ENCODE measurements at regions not wholly inside any gene's neighbourhood (a gene's known extent, or its start where the extent isn't known, plus 50 kb on each side); places are given as distances from the start of the nearest gene placed in this dataset.

DNA sequence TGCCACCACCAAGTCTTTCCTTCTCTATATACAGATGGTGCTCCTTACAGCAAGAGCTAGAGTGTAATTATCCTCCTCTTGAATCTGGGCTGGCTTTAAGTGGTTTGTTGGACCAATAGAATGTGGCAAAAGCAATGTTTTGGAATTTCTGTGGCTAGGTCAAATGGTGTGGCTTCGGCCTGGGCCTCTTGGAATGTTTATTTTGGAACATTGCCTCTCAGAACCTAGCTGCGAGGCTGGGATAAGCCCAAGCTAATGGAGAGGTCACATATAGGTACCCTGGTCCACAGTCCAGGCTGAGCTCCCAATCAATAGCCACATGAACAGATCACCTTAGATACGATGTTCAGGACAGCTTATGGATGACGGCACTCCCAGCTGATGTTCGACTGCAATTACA is 556.7 kb downstream of the TYW1 start:
- Histone ChIP-seq H3K36me3 (replicated peaks; ENCODE audit: control insufficient read depth, insufficient read depth, low read length) (no peaks in the 10 kb centered on the region), H3K4me3 (ENCODE audit: insufficient read depth, low read depth, low read length) (no peak overlapping the region)
- DNase-seq = no peak

DNA sequence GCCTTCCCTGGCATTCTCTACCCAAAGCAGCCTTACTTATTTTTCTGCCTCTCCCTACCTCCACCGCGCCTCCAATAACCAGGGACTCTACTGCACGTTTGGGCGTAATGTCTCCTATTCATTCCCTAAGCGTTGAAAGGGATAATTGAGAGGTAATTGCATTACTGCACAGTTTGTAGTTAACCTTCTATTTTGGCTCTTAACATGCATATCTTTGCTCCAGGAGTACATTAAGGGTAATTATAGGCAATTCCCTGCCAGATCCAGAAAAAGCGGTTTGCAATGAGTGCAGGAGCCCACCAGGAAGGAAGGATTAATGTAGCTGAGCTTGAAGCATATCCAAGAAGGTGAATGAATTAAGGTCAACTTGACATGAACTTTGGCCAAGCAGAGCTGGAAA is 558.4 kb downstream of the TYW1 start:
- no peak for DNase-seq
- Histone ChIP-seq H3K4me3 (ENCODE audit: insufficient read depth, low read depth, low read length) (no peak overlapping the region), H3K36me3 (replicated peaks; ENCODE audit: control insufficient read depth, insufficient read depth, low read length) (no peaks in the 10 kb centered on the region), H3K27me3 (ENCODE audit: control insufficient read depth, insufficient read depth, low read length) (no peaks in the 10 kb centered on the region)

More for the DNA sequence above, 556.7 kb downstream of the TYW1 start:
- no peaks in the 10 kb centered on the region for H3K27me3 ChIP-seq (ENCODE audit: control insufficient read depth, insufficient read depth, low read length)

DNA sequence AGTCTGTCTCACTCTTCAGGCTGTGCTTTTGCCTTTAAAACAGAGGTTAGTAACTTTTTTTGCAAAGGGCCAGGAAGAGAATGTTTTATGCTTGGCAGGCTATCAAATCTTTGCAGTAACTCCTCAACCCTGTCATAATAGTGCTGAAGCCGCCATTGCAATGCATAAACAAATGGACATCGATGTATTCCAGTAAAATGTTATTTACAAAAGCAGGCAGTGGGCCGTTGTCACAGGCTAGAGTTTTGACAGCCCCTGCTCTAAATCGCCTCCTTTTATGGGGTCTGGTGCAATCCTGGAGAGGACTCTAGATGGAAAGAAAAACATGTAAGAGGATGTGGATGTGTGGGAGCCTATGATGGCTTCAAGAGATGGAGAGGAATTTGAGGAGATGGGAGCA is 568.3 kb downstream of the TYW1 start:
- no peak for DNase-seq
- Histone ChIP-seq H3K4me3 (ENCODE audit: insufficient read depth, low read depth, low read length) (no peak overlapping the region), H3K27me3 (ENCODE audit: control insufficient read depth, insufficient read depth, low read length) (no peaks in the 10 kb centered on the region), H3K36me3 (replicated peaks; ENCODE audit: control insufficient read depth, insufficient read depth, low read length) (no peaks in the 10 kb centered on the region)

DNA sequence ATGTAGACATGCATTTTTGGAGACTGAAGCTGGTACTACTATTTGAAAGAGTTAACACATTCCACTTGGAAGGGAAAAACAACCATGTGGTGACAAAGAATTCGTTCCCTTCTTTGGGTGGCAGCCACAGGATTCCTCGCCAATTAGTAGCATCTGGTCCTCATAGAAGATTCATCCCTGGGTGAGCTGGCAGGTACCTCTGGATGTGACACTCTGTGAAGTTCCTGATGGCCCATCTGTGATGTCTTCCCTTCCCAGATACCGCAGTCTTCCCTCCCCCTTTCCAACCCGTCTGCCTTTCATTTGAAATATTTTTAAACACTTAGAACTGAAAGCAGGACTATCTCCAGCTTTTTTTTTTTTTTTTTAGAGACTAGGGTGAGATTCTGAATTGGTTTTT is 569.5 kb downstream of the TYW1 start:
- no peak for DNase-seq
- H3K27me3 ChIP-seq (ENCODE audit: control insufficient read depth, insufficient read depth, low read length) = no peaks in the 10 kb centered on the region
- no peaks in the 10 kb centered on the region for H3K36me3 ChIP-seq (replicated peaks; ENCODE audit: control insufficient read depth, insufficient read depth, low read length)
- no peak overlapping the region for H3K4me3 ChIP-seq (ENCODE audit: insufficient read depth, low read depth, low read length)

DNA sequence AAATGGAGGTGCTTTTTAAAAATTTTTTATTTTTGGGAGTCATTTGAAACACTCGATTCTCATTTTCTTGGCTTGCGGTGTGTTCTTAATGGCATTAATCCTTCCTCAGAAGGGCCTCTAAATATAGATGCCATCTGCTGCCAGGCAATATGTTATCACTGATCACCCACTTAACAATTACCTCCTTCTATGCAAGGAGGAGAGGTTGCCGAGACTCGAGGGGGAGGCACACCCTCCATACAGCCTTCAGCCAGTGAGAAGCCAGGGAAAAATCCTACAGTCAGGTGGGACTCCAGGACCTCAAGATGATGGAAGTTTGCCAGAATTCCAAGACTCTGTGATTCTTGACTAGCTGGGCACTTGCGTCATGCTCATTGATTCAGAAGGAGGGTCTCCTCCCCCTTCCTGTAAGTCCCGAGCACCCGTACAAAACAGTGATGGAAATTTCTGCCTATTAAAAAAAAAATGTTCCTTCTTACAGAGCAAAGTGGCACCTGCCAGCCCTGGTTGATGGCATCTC is 574.5 kb downstream of the TYW1 start:
- no peak overlapping the region for H3K4me3 ChIP-seq (ENCODE audit: insufficient read depth, low read depth, low read length)
- H3K27me3 ChIP-seq (ENCODE audit: control insufficient read depth, insufficient read depth, low read length) = no peaks in the 10 kb centered on the region
- DNase-seq = no peak
- no peaks in the 10 kb centered on the region for H3K36me3 ChIP-seq (replicated peaks; ENCODE audit: control insufficient read depth, insufficient read depth, low read length)

DNA sequence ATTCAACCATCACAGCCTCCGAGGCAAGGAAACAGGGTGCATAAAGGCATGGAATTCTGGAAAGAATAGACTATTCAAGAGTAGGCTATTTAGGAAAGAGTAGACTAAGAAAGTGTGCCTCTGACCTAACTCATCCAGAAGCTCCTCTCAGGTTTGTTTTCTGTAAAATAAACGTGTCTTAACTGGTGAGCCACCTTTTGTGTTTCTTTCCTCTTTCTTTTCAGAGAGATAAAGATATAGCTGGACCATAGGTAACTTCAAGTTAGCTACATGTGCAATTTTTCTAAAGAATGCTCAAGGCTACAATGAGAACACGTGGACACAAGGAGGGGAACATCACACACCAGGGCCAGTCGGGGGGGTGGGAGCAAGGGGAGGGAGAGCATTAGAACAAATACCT is 577.0 kb downstream of the TYW1 start:
- no peaks in the 10 kb centered on the region for H3K36me3 ChIP-seq (replicated peaks; ENCODE audit: control insufficient read depth, insufficient read depth, low read length)
- H3K4me3 ChIP-seq (ENCODE audit: insufficient read depth, low read depth, low read length) = no peak overlapping the region
- no peak for DNase-seq
- H3K27me3 ChIP-seq (ENCODE audit: control insufficient read depth, insufficient read depth, low read length) = no peaks in the 10 kb centered on the region

DNA sequence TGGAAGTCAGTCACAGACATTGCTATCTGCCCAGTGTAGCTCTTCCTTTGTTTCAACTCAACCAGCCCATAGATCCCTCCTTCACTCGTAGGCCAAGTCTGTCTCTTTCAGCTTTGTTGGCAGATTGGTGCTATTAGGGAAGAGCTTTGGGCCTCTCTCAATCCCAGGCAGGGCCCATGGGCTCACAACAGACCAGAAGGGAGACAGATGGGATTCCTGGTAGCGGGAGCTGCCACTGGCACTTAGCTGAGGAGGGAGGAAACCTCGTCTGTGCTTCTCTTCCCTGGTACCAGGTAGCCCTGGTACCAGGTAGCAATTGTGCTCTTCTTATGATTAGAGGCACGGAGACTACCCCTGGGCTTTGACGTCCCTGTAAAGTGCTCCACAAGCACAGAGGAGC is 592.0 kb downstream of the TYW1 start:
- Histone ChIP-seq H3K27me3 (ENCODE audit: control insufficient read depth, insufficient read depth, low read length) (no peaks in the 10 kb centered on the region), H3K4me3 (ENCODE audit: insufficient read depth, low read depth, low read length) (no peak overlapping the region), H3K36me3 (replicated peaks; ENCODE audit: control insufficient read depth, insufficient read depth, low read length) (no peaks in the 10 kb centered on the region)
- no peak for DNase-seq

DNA sequence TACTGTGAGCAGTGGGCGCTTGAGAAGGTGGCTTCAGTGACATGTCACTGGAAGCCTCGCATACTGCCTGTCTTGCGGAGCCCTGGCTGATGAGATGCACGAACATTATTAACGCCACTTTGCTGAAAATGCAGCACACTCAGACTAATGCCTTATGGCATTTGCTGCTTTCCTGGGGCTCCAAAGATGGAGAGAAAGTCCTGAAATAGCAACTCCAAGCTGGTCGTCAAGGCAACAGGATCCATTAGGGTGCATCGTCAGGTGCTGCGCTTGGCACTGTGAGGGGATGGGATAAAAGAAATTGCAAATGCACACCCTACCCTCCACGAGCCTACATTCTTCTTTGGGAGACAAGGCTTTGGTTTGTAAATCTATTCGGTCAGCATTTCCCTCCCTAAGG is 592.5 kb downstream of the TYW1 start:
- no peak for DNase-seq
- Histone ChIP-seq H3K36me3 (replicated peaks; ENCODE audit: control insufficient read depth, insufficient read depth, low read length) (no peaks in the 10 kb centered on the region), H3K27me3 (ENCODE audit: control insufficient read depth, insufficient read depth, low read length) (no peaks in the 10 kb centered on the region), H3K4me3 (ENCODE audit: insufficient read depth, low read depth, low read length) (no peak overlapping the region)

DNA sequence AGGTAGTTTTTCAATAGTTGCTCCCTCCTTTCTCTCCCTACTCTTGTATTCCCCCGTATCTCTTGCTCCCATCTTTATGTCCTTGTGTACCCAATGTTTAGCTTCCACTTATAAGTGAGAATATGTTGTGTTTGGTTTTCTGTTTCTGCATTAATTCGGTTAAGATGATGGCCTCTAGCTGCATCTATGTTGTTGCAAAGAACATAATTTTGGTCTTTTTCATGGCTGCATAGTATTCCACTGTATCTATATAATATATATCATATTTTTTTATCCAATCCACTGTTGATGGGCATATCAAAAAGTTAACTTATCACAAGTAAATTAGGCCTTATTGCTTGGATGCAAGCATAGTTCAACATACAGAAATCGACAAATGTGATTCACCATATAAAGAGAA is 594.0 kb downstream of the TYW1 start:
- Histone ChIP-seq H3K36me3 (replicated peaks; ENCODE audit: control insufficient read depth, insufficient read depth, low read length) (no peaks in the 10 kb centered on the region), H3K27me3 (ENCODE audit: control insufficient read depth, insufficient read depth, low read length) (no peaks in the 10 kb centered on the region), H3K4me3 (ENCODE audit: insufficient read depth, low read depth, low read length) (no peak overlapping the region)
- DNase-seq = no peak

DNA sequence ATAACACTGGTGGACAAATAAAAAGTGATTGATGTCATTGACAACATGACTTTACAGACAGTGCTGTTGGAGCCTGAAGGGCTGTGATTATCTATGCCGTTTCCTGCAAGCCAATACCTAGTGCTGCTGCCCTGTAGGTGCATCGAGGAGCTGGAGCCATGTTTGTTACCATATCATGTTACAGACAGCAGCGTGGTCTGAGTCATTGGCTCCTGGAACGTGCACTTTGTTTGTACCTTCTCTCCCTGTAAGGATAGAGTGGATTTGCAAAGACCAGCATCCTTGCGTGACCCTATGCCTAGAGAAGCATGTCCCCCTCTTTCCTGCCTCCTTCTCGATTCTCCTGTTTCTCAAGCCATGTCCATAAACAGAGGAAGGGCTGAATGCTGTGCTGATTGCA is 597.2 kb downstream of the TYW1 start:
- Histone ChIP-seq H3K27me3 (ENCODE audit: control insufficient read depth, insufficient read depth, low read length) (no peaks in the 10 kb centered on the region; the same call in 1 of the 2 replicates), H3K36me3 (replicated peaks; ENCODE audit: control insufficient read depth, insufficient read depth, low read length) (no peaks in the 10 kb centered on the region), H3K4me3 (ENCODE audit: insufficient read depth, low read depth, low read length) (no peak overlapping the region)
- no peak for DNase-seq

DNA sequence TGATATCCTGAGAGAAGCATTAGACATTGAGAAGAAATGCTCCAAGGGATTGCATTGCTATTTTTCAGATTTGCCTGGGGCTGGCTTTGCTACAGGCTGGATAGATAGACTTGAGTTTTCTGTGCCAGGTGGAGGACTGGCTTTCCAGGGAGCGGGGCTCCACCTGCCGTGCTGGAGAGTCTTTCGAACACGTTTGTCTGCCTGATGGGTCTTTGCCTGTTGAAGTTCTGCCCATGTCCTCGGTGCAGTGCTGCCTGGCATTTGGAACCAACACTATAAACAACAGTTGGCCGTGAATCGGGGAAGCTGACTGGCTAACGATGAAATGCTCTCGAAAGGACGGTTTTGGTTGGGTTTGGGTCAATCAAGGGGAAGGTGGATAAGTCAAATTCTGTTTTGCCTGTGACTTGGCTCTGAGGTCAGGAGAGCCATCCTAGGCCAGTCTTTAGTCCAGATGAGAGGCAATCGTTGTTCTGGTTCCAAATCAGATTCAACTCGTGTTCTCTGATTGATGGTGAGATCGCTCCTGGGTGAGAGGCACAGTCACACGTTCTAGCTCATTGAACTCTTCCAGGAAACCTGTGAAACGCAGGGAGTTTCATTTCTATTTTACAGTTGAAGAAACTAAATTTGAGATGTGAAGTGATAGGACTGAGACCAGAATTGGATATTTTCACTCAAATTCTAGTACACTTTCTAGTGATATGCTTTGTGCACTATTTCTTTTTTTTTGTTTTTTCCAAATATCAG is 599.0 kb downstream of the TYW1 start:
- Histone ChIP-seq H3K36me3 (replicated peaks; ENCODE audit: control insufficient read depth, insufficient read depth, low read length) (no peaks in the 10 kb centered on the region), H3K4me3 (ENCODE audit: insufficient read depth, low read depth, low read length) (no peak overlapping the region), H3K27me3 (ENCODE audit: control insufficient read depth, insufficient read depth, low read length) (no peaks in the 10 kb centered on the region; the same call in 1 of the 2 replicates)
- DNase-seq = no peak

DNA sequence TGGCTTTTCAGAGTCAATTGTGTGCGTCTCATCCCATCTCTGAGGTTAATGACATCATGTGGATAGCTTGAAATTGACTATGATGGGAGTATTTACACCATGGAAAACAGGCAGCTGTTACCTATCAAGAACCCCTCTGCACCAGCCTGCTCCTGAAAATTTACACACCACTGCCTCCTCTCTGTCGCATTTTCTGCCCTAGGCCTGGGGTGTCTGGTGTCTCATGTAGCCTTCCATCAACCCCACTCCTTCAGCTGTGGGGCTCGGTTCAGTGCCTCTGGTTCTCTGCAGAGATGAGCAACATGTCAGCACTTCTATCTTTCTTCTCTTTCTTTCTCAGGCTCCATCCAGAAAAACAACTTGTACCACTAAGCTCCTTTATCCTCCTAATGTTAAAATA is 600.5 kb downstream of the TYW1 start:
- no peak for DNase-seq
- Histone ChIP-seq H3K27me3 (ENCODE audit: control insufficient read depth, insufficient read depth, low read length) (no peaks in the 10 kb centered on the region; the same call in 1 of the 2 replicates), H3K36me3 (replicated peaks; ENCODE audit: control insufficient read depth, insufficient read depth, low read length) (no peaks in the 10 kb centered on the region), H3K4me3 (ENCODE audit: insufficient read depth, low read depth, low read length) (no peak overlapping the region)

DNA sequence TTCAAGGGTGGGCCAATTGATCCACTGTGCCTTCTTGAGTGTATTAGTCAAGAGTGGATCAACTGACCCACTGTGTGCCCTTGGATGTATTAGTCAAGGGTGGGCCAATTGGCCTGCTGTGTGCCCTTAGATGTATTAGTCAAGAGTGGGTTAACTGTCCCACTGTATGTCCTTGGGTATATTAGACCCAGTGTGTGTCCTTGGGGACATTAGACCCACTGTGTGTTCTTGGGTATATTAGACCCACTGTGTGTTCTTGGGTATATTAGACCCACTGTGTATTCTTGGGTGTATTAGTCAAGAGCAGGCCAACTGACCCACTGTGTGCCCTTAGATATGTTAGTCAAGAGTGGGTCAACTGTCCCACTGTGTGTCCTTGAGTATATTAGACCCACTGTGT is 601.8 kb downstream of the TYW1 start:
- H3K4me3 ChIP-seq (ENCODE audit: insufficient read depth, low read depth, low read length) = no peak overlapping the region
- no peaks in the 10 kb centered on the region; the same call in 1 of the 2 replicates for H3K27me3 ChIP-seq (ENCODE audit: control insufficient read depth, insufficient read depth, low read length)
- no peak for DNase-seq
- H3K36me3 ChIP-seq (replicated peaks; ENCODE audit: control insufficient read depth, insufficient read depth, low read length) = no peaks in the 10 kb centered on the region

DNA sequence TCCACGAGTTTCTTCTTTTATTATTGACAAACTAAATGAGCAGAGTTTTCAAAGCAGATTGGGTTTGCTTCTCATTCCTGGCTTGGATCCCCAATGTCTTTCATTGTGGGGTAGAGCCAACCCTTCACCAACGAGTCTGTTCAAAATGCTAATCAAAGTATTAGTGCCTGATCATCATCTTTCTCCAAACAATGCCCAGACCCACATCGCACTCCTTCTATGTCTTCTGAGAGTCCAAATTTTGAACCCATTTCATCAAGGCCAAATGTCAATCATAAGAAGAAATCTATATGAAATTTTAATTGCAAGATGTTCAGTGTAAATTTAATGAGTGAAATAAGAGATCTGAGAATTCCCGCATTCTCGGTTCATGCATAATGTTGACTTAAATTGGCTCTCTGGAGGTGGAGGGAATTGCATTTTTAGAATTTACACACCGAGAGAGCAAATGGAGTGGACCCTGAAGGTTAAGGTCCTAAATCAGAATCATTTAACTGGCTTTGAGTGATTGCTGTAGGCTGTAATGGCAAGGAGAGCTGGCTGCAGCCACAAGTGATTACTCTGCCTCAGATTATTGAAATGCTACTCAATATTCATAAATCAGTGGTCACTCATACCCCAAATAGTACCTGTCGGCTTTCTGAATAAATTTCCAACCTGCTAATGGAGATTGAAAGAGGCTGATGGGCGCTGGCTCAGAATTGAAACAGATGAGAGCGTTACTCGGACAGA is 602.9 kb downstream of the TYW1 start:
- DNase-seq = no peak
- no peak overlapping the region for H3K4me3 ChIP-seq (ENCODE audit: insufficient read depth, low read depth, low read length)
- H3K27me3 ChIP-seq (ENCODE audit: control insufficient read depth, insufficient read depth, low read length) = no peaks in the 10 kb centered on the region; the same call in 1 of the 2 replicates
- no peaks in the 10 kb centered on the region for H3K36me3 ChIP-seq (replicated peaks; ENCODE audit: control insufficient read depth, insufficient read depth, low read length)

DNA sequence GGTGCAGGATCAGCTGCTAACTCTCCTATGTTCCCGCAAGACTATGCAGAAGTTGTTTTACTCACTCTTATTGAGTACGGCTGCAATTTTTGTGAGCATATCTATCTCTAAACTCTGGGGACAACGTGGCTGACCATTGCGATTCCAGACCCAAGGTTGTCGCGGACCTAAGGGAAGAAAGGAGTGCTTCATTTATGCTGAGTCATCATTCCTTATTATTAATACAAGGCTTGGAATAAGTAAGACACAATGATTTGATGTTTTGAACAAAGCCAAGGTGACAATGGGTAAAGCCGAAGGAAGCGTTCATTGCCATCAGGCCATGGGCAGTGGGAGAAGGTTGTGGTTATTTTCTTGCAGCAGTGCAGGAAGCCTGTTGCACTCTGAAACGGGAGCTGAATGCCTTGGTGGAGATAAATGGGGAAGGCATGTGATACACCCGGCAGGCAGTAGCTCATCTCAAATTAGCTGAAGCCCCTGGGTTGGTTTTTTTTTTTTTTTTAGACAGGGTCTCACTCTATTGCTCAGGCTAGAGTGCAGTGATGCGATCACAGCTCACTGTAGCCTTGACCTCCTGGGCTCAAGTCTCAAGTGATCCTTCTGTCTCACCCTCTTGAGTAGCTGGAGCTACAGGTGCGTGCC is 605.7 kb downstream of the TYW1 start:
- Histone ChIP-seq H3K27me3 (ENCODE audit: control insufficient read depth, insufficient read depth, low read length) (no peaks in the 10 kb centered on the region), H3K4me3 (ENCODE audit: insufficient read depth, low read depth, low read length) (no peak overlapping the region), H3K36me3 (replicated peaks; ENCODE audit: control insufficient read depth, insufficient read depth, low read length) (no peaks in the 10 kb centered on the region)
- DNase-seq = no peak
